ENCODE measurements at regions not wholly inside any gene's neighbourhood (a gene's known extent, or its start where the extent isn't known, plus 50 kb on each side); places are given as distances from the start of the nearest gene placed in this dataset.

GRCh38 chr6:4367643-4368042 is 232.3 kb upstream of the ECI2 start:
- TF ChIP-seq, protein P1, sequence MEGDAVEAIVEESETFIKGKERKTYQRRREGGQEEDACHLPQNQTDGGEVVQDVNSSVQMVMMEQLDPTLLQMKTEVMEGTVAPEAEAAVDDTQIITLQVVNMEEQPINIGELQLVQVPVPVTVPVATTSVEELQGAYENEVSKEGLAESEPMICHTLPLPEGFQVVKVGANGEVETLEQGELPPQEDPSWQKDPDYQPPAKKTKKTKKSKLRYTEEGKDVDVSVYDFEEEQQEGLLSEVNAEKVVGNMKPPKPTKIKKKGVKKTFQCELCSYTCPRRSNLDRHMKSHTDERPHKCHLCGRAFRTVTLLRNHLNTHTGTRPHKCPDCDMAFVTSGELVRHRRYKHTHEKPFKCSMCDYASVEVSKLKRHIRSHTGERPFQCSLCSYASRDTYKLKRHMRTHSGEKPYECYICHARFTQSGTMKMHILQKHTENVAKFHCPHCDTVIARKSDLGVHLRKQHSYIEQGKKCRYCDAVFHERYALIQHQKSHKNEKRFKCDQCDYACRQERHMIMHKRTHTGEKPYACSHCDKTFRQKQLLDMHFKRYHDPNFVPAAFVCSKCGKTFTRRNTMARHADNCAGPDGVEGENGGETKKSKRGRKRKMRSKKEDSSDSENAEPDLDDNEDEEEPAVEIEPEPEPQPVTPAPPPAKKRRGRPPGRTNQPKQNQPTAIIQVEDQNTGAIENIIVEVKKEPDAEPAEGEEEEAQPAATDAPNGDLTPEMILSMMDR (IDR thresholded peaks at IDR 0.05), result no peak
- TF ChIP-seq POLR2A (IDR thresholded peaks at IDR 0.05), result no peak

All from body of pancreas (tissue), 4 donors.